ENCODE measurements at regions not wholly inside any gene's neighbourhood (a gene's known extent, or its start where the extent isn't known, plus 50 kb on each side); places are given as distances from the start of the nearest gene placed in this dataset.

GRCh38 chr2:41912776-41913175 is 135.0 kb upstream of the PKDCC start:
- TF ChIP-seq CTCF (conservative IDR thresholded peaks at IDR 0.05 in 1 of 2, IDR thresholded peaks at IDR 0.05 in 1 of 2; ENCODE audit: extremely low read depth in 1 of 2, insufficient read depth in 1 of 2, low read depth in 1 of 2, low read length in 2 of 2) (no peak), EZH2 (IDR thresholded peaks at IDR 0.05; ENCODE audit: borderline replicate concordance, low read length) (no peak)

All from mammary epithelial cell (primary cell).